ENCODE measurements at regions not wholly inside any gene's neighbourhood (a gene's known extent, or its start where the extent isn't known, plus 50 kb on each side); places are given as distances from the start of the nearest gene placed in this dataset.

- TF ChIP-seq, protein P1, sequence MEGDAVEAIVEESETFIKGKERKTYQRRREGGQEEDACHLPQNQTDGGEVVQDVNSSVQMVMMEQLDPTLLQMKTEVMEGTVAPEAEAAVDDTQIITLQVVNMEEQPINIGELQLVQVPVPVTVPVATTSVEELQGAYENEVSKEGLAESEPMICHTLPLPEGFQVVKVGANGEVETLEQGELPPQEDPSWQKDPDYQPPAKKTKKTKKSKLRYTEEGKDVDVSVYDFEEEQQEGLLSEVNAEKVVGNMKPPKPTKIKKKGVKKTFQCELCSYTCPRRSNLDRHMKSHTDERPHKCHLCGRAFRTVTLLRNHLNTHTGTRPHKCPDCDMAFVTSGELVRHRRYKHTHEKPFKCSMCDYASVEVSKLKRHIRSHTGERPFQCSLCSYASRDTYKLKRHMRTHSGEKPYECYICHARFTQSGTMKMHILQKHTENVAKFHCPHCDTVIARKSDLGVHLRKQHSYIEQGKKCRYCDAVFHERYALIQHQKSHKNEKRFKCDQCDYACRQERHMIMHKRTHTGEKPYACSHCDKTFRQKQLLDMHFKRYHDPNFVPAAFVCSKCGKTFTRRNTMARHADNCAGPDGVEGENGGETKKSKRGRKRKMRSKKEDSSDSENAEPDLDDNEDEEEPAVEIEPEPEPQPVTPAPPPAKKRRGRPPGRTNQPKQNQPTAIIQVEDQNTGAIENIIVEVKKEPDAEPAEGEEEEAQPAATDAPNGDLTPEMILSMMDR (IDR thresholded peaks at IDR 0.05) = no peak
- TF ChIP-seq POLR2A (IDR thresholded peaks at IDR 0.05; ENCODE audit: low read depth) = no peak
- TF ChIP-seq EP300 (IDR thresholded peaks at IDR 0.05) = no peak
Measured at GRCh38 chr12:125643055-125643454, 577.8 kb downstream of the AACS start.
